ENCODE measurements at regions not wholly inside any gene's neighbourhood (a gene's known extent, or its start where the extent isn't known, plus 50 kb on each side); places are given as distances from the start of the nearest gene placed in this dataset.

- POLR2A ChIA-PET, result no interaction called here
- CTCF ChIA-PET, result interaction anchor here (3.5 kb wide), 1 partner anchor 12 kb away, joined by 22 read pairs; no protein-coding TSS in a partner anchor
- no peak for ATAC-seq
- no peaks in the 10 kb centered on the region for H3K36me3 Mint-ChIP-seq (ENCODE audit: low read depth)
- DNase-seq, result no peak
- no peaks in the 10 kb centered on the region for H3K9me3 Mint-ChIP-seq
- H3K27me3 Mint-ChIP-seq, result peaks cover 4% of the 10 kb centered on the region
- no peaks in the 10 kb centered on the region for H3K4me1 Mint-ChIP-seq (ENCODE audit: low read depth)
- TF ChIP-seq CTCF (IDR thresholded peaks at IDR 0.05), result no peak
- H3K27ac Mint-ChIP-seq, result no peak overlapping the region
- intact Hi-C loops (cut with micrococcal nuclease), result no loop called here
- H3K4me3 Mint-ChIP-seq, result no peak overlapping the region
Observed at GRCh38 chr18:44590956-44591670, 89.6 kb upstream of the SETBP1 start.

- TF ChIP-seq CTCF (IDR thresholded peaks at IDR 0.05), result no peak
- H3K27ac Mint-ChIP-seq, result no peak overlapping the region
- intact Hi-C loops (cut with micrococcal nuclease), result no loop called here
- no peaks in the 10 kb centered on the region for H3K9me3 Mint-ChIP-seq
- DNase-seq (no peak), ATAC-seq (no peak)
- ChIA-PET CTCF (no interaction called here), POLR2A (no interaction called here)
- peaks cover 6% of the 10 kb centered on the region for H3K27me3 Mint-ChIP-seq
- H3K4me1 Mint-ChIP-seq (ENCODE audit: low read depth), result peaks cover 7% of the 10 kb centered on the region
- no peak overlapping the region for H3K4me3 Mint-ChIP-seq
- no peaks in the 10 kb centered on the region for H3K36me3 Mint-ChIP-seq (ENCODE audit: low read depth)
Observed at GRCh38 chr18:44592639-44593038, 88.0 kb upstream of the SETBP1 start.

- Mint-ChIP-seq H3K4me3 (no peak overlapping the region), H3K4me1 (ENCODE audit: low read depth) (peaks cover 7% of the 10 kb centered on the region), H3K27me3 (peaks cover 4% of the 10 kb centered on the region), H3K9me3 (no peaks in the 10 kb centered on the region), H3K27ac (no peak overlapping the region), H3K36me3 (ENCODE audit: low read depth) (no peaks in the 10 kb centered on the region)
- intact Hi-C loops (cut with micrococcal nuclease), result no loop called here
- ChIA-PET CTCF (interaction anchor here (0.6 to 2.4 kb wide), 4 partner anchors 16 to 120 kb away, joined by 3 to 9 read pairs (median 4); no protein-coding TSS in a partner anchor), POLR2A (no interaction called here)
- DNase-seq (no peak), ATAC-seq (no peak)
- TF ChIP-seq CTCF (IDR thresholded peaks at IDR 0.05), result no peak
Observed at GRCh38 chr18:44594799-44595467, 85.8 kb upstream of the SETBP1 start.

GRCh38 chr18:44597797-44598196 is 82.9 kb upstream of the SETBP1 start:
- Mint-ChIP-seq H3K4me3 (no peak overlapping the region), H3K36me3 (ENCODE audit: low read depth) (no peaks in the 10 kb centered on the region), H3K4me1 (ENCODE audit: low read depth) (peaks cover 7% of the 10 kb centered on the region), H3K27me3 (peaks cover 8% of the 10 kb centered on the region), H3K27ac (no peak overlapping the region), H3K9me3 (no peaks in the 10 kb centered on the region)
- no peak for ATAC-seq
- no peak for TF ChIP-seq CTCF (IDR thresholded peaks at IDR 0.05)
- no peak for DNase-seq
- intact Hi-C loops (cut with micrococcal nuclease), result no loop called here
- ChIA-PET CTCF (no interaction called here), POLR2A (interaction anchor here (0.7 to 1.1 kb wide), 2 partner anchors 99 to 245 kb away, joined by 3 read pairs; no protein-coding TSS in a partner anchor)

GRCh38 chr18:44598514-44598913 is 82.2 kb upstream of the SETBP1 start:
- H3K9me3 Mint-ChIP-seq, result no peaks in the 10 kb centered on the region
- H3K27ac Mint-ChIP-seq, result no peak overlapping the region
- H3K27me3 Mint-ChIP-seq, result peaks cover 8% of the 10 kb centered on the region
- H3K4me3 Mint-ChIP-seq, result no peak overlapping the region
- no peak for TF ChIP-seq CTCF (IDR thresholded peaks at IDR 0.05)
- peaks cover 7% of the 10 kb centered on the region for H3K4me1 Mint-ChIP-seq (ENCODE audit: low read depth)
- intact Hi-C loops (cut with micrococcal nuclease), result no loop called here
- DNase-seq, result no peak
- ChIA-PET CTCF (no interaction called here), POLR2A (interaction anchor here (1.1 kb wide), 1 partner anchor 99 kb away, joined by 3 read pairs; no protein-coding TSS in a partner anchor)
- no peak for ATAC-seq
- no peaks in the 10 kb centered on the region for H3K36me3 Mint-ChIP-seq (ENCODE audit: low read depth)

Measured in activated CD8-positive, alpha-beta T cell treated with anti-CD3 and anti-CD28 coated beads for 36 hours (primary cell).